ENCODE measurements at regions not wholly inside any gene's neighbourhood (a gene's known extent, or its start where the extent isn't known, plus 50 kb on each side); places are given as distances from the start of the nearest gene placed in this dataset.

DNA sequence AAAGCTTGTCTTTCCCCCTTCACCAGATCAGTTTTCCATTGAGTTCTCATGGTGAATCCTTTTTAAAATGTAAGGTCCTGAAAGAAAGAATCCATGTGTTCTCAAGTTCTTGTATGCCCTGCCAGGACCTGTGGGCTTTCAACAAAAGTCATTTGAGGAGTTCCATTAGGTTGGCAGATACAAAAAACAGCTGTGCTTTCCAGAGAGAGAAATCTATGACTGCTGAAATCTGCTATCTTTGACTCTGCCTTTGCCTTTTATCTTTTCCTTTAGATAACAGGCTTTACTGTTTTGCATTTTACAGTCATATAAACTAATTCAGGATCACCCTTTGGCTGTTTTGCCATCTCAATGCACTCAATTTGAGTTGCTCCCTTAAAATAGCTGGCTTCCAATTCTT, 59.7 kb downstream of the CXCR4 start:
- DNase-seq (ENCODE audit: low spot score), result peak; percentile 59
- TF ChIP-seq STAT1 (IDR thresholded peaks at IDR 0.05; ENCODE audit: unreplicated experiment), result no peak
- no peak for TF ChIP-seq EZH2phosphoT487 (IDR thresholded peaks at IDR 0.05; ENCODE audit: unreplicated experiment)
- no peak for TF ChIP-seq NANOG (IDR thresholded peaks at IDR 0.05; ENCODE audit: borderline replicate concordance)
- TF ChIP-seq, protein P1, sequence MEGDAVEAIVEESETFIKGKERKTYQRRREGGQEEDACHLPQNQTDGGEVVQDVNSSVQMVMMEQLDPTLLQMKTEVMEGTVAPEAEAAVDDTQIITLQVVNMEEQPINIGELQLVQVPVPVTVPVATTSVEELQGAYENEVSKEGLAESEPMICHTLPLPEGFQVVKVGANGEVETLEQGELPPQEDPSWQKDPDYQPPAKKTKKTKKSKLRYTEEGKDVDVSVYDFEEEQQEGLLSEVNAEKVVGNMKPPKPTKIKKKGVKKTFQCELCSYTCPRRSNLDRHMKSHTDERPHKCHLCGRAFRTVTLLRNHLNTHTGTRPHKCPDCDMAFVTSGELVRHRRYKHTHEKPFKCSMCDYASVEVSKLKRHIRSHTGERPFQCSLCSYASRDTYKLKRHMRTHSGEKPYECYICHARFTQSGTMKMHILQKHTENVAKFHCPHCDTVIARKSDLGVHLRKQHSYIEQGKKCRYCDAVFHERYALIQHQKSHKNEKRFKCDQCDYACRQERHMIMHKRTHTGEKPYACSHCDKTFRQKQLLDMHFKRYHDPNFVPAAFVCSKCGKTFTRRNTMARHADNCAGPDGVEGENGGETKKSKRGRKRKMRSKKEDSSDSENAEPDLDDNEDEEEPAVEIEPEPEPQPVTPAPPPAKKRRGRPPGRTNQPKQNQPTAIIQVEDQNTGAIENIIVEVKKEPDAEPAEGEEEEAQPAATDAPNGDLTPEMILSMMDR (conservative IDR thresholded peaks at IDR 0.05; ENCODE audit: low read depth in 2 of 2), result no peak
- no peak for TF ChIP-seq ZNF114 (CRISPR knock-in tag; IDR thresholded peaks at IDR 0.05)
- TF ChIP-seq, protein P2, sequence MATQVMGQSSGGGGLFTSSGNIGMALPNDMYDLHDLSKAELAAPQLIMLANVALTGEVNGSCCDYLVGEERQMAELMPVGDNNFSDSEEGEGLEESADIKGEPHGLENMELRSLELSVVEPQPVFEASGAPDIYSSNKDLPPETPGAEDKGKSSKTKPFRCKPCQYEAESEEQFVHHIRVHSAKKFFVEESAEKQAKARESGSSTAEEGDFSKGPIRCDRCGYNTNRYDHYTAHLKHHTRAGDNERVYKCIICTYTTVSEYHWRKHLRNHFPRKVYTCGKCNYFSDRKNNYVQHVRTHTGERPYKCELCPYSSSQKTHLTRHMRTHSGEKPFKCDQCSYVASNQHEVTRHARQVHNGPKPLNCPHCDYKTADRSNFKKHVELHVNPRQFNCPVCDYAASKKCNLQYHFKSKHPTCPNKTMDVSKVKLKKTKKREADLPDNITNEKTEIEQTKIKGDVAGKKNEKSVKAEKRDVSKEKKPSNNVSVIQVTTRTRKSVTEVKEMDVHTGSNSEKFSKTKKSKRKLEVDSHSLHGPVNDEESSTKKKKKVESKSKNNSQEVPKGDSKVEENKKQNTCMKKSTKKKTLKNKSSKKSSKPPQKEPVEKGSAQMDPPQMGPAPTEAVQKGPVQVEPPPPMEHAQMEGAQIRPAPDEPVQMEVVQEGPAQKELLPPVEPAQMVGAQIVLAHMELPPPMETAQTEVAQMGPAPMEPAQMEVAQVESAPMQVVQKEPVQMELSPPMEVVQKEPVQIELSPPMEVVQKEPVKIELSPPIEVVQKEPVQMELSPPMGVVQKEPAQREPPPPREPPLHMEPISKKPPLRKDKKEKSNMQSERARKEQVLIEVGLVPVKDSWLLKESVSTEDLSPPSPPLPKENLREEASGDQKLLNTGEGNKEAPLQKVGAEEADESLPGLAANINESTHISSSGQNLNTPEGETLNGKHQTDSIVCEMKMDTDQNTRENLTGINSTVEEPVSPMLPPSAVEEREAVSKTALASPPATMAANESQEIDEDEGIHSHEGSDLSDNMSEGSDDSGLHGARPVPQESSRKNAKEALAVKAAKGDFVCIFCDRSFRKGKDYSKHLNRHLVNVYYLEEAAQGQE (IDR thresholded peaks at IDR 0.05; ENCODE audit: unreplicated experiment), result no peak
- no peak for TF ChIP-seq EZH2 (IDR thresholded peaks at IDR 0.05; ENCODE audit: low read depth, unreplicated experiment)
- TF ChIP-seq, protein P3, sequence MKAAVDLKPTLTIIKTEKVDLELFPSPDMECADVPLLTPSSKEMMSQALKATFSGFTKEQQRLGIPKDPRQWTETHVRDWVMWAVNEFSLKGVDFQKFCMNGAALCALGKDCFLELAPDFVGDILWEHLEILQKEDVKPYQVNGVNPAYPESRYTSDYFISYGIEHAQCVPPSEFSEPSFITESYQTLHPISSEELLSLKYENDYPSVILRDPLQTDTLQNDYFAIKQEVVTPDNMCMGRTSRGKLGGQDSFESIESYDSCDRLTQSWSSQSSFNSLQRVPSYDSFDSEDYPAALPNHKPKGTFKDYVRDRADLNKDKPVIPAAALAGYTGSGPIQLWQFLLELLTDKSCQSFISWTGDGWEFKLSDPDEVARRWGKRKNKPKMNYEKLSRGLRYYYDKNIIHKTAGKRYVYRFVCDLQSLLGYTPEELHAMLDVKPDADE (IDR thresholded peaks at IDR 0.05), result no peak
- TF ChIP-seq, protein P4, sequence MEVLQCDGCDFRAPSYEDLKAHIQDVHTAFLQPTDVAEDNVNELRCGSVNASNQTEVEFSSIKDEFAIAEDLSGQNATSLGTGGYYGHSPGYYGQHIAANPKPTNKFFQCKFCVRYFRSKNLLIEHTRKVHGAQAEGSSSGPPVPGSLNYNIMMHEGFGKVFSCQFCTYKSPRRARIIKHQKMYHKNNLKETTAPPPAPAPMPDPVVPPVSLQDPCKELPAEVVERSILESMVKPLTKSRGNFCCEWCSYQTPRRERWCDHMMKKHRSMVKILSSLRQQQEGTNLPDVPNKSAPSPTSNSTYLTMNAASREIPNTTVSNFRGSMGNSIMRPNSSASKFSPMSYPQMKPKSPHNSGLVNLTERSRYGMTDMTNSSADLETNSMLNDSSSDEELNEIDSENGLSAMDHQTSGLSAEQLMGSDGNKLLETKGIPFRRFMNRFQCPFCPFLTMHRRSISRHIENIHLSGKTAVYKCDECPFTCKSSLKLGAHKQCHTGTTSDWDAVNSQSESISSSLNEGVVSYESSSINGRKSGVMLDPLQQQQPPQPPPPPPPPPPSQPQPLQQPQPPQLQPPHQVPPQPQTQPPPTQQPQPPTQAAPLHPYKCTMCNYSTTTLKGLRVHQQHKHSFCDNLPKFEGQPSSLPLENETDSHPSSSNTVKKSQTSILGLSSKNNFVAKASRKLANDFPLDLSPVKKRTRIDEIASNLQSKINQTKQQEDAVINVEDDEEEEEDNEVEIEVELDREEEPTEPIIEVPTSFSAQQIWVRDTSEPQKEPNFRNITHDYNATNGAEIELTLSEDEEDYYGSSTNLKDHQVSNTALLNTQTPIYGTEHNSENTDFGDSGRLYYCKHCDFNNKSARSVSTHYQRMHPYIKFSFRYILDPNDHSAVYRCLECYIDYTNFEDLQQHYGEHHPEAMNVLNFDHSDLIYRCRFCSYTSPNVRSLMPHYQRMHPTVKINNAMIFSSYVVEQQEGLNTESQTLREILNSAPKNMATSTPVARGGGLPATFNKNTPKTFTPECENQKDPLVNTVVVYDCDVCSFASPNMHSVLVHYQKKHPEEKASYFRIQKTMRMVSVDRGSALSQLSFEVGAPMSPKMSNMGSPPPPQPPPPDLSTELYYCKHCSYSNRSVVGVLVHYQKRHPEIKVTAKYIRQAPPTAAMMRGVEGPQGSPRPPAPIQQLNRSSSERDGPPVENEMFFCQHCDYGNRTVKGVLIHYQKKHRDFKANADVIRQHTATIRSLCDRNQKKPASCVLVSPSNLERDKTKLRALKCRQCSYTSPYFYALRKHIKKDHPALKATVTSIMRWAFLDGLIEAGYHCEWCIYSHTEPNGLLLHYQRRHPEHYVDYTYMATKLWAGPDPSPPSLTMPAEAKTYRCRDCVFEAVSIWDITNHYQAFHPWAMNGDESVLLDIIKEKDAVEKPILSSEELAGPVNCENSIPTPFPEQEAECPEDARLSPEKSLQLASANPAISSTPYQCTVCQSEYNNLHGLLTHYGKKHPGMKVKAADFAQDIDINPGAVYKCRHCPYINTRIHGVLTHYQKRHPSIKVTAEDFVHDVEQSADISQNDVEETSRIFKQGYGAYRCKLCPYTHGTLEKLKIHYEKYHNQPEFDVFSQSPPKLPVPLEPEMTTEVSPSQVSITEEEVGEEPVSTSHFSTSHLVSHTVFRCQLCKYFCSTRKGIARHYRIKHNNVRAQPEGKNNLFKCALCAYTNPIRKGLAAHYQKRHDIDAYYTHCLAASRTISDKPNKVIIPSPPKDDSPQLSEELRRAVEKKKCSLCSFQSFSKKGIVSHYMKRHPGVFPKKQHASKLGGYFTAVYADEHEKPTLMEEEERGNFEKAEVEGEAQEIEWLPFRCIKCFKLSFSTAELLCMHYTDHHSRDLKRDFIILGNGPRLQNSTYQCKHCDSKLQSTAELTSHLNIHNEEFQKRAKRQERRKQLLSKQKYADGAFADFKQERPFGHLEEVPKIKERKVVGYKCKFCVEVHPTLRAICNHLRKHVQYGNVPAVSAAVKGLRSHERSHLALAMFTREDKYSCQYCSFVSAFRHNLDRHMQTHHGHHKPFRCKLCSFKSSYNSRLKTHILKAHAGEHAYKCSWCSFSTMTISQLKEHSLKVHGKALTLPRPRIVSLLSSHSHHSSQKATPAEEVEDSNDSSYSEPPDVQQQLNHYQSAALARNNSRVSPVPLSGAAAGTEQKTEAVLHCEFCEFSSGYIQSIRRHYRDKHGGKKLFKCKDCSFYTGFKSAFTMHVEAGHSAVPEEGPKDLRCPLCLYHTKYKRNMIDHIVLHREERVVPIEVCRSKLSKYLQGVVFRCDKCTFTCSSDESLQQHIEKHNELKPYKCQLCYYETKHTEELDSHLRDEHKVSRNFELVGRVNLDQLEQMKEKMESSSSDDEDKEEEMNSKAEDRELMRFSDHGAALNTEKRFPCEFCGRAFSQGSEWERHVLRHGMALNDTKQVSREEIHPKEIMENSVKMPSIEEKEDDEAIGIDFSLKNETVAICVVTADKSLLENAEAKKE (CRISPR knock-in tag; IDR thresholded peaks at IDR 0.05), result no peak

More for the DNA sequence above, 59.7 kb downstream of the CXCR4 start:
- Histone ChIP-seq H3K9me2 (ENCODE audit: insufficient read depth) (peaks cover 4% of the 10 kb centered on the region; the same call in 1 of the 2 replicates), H4K20me1 (replicated peaks; ENCODE audit: insufficient read depth) (no peaks in the 10 kb centered on the region), H3K4me1 (ENCODE audit: insufficient read depth) (no peaks in the 10 kb centered on the region), H3K36me3 (ENCODE audit: insufficient read depth) (no peaks in the 10 kb centered on the region), H3K79me2 (replicated peaks; ENCODE audit: insufficient read depth) (no peaks in the 10 kb centered on the region), H3K27me3 (ENCODE audit: insufficient read depth) (no peaks in the 10 kb centered on the region), H2AFZ (peak overlapping the region; percentile 89), H3K4me3 (no peak overlapping the region), H3K27ac (ENCODE audit: low read depth) (no peak overlapping the region), H3F3A (replicated peaks; ENCODE audit: low read depth) (no peaks in the 10 kb centered on the region), H3K4me2 (no peak overlapping the region)
- peaks cover 5% of the 10 kb centered on the region; the same call in 1 of the 3 replicates for H3K4me1 Mint-ChIP-seq
- no peaks in the 10 kb centered on the region; the same call in 2 of the 3 replicates for H3K9me3 Mint-ChIP-seq
- ATAC-seq, result peak; percentile 42; the same call in 2 of the 3 replicates
- no peak overlapping the region for H3K27ac Mint-ChIP-seq
- H3K36me3 Mint-ChIP-seq (ENCODE audit: low read depth), result no peaks in the 10 kb centered on the region
- H3K27me3 Mint-ChIP-seq (ENCODE audit: insufficient read depth, low read depth, poor library complexity), result no peaks in the 10 kb centered on the region
- H3K4me3 Mint-ChIP-seq, result no peak overlapping the region

Measured in GM23338 (cell line).